ENCODE measurements at regions not wholly inside any gene's neighbourhood (a gene's known extent, or its start where the extent isn't known, plus 50 kb on each side); places are given as distances from the start of the nearest gene placed in this dataset.

DNA sequence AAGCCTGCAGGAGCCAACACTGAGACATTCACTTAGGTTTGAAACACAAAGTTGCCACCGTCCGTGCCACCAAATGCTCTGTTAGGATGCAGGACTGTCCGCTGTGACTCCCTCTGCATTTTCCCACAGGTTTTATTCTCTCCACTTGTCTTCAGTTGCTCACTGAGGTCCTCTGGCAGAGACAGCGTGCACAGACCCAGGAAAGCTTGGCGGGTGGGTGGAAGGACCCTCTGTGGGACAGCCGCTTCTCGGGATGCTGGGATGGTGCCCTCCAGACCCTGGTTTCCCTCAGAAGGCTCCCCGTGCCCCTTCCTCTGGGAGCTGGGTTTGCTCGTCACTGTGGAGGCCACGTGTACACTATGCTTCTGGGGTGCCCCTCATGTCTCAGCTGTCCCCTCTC, 733.6 kb downstream of the GALR1 start:
- no peak for DNase-seq (ENCODE audit: low spot score)

DNA sequence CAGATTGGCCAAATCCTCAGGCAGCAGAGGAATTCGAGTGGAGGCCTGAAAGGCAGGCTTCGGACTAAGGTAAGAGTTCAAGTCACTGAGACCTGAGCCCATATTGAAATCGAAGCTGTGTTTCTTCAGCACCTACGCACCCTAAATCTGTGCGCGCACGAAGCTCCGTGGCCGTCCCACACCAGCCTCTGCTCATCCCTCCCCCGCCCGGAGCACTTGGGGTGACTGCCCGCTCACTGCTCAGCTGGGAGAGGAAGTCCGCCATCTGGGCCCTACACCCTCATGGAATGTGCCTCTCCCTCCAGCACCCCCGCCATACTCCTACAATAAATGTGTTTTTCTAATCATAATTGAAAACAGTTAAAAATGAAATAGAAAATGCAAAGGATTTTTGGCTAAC, 734.5 kb downstream of the GALR1 start:
- no peak for DNase-seq (ENCODE audit: low spot score)

- DNase-seq (ENCODE audit: low spot score): no peak
These were observed 735.2 kb downstream of the GALR1 start for GRCh38 chr18:77984833-77985232.

DNA sequence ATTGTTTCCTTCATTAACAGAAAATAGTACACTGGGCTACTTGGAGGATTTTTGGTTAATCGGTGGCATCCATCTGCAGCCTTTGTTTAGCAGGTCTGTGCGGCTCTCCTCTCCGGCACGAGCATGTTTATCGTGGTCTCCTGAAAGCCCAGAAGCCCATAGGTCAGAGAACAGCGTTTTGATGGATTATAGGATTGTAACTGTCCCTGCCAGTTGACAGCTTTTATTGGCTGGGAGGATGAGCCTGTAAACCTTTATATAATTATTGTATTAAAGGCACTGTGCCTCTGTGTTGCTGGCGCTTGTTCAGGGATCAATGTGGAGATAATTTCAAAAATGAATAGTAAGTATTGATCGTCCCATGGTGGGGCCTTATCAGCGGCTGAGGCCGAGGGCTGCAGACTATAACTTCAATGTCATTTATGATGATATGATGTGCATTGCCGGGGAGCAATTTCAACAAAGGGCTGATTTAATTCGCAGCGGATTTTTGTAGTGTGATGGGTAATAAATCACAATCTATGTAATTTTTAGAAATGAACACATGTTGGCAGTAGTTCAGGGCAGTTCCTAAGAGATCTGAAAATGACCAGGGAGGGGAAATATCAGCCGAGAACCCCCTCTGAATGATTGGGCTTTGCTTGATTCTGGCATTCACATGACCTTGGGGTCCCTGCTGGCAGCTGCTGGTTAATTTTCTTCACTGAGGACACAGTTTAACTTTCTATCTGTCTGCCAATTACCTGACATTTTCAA, 736.1 kb downstream of the GALR1 start:
- no peak for DNase-seq (ENCODE audit: low spot score)

- no peak for DNase-seq (ENCODE audit: low spot score)
These were observed 740.5 kb downstream of the GALR1 start for GRCh38 chr18:77990131-77990530.

DNA sequence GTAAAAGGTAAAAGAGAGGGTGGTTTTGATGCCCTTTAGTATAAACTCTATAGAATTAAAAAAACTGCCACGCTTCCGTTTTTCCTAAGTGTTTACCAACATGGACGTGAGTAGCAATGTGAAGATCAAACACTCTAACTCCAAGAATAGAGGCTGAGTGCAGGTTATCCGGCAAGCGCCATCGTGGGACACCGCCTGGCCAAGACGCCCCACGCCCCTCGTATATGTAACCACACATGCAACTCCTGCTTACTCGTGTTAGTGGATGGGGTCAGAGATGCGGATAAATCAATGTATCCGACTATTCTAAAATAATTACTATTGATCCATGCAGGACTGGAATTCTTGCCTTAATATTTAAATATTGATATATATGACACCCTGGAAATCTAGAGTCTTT, 741.3 kb downstream of the GALR1 start:
- DNase-seq (ENCODE audit: low spot score): no peak

GRCh38 chr18:77992057-77992456, 742.4 kb downstream of the GALR1 start:
- DNase-seq (ENCODE audit: low spot score): no peak

GRCh38 chr18:77993188-77993981, 743.7 kb downstream of the GALR1 start:
- DNase-seq (ENCODE audit: low spot score): no peak

- DNase-seq (ENCODE audit: low spot score): no peak
These were observed 745.9 kb downstream of the GALR1 start for GRCh38 chr18:77995593-77995992.

GRCh38 chr18:77996737-77997136, 747.1 kb downstream of the GALR1 start:
- no peak for DNase-seq (ENCODE audit: low spot score)

- no peak for DNase-seq (ENCODE audit: low spot score)
These were observed 752.2 kb downstream of the GALR1 start for GRCh38 chr18:78001811-78002210.

- no peak for DNase-seq (ENCODE audit: low spot score)
These were observed 756.5 kb downstream of the GALR1 start for GRCh38 chr18:78006006-78006773.

GRCh38 chr18:78006774-78007260, 757.2 kb downstream of the GALR1 start:
- DNase-seq (ENCODE audit: low spot score): no peak

DNA sequence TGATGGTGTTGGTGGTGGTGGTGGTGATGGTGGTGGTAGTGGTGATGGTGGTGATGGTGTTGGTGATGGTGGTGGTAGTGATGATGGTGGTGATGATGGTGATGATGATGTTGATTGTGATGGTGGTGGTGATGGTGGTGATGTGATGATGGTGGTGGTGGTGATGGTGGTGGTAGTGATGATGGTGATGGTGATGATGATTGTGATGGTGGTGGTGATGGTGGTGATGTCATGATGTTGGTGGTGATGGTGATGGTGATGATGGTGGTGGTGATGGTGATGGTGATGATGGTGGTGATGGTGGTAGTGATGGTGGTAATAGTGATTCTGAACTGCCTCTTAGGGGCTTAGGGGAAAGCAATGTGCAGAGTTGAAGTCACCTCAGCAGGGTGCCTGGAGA, 760.7 kb downstream of the GALR1 start:
- DNase-seq (ENCODE audit: low spot score): no peak

GRCh38 chr18:78017869-78018268, 768.2 kb downstream of the GALR1 start:
- DNase-seq (ENCODE audit: low spot score): no peak

GRCh38 chr18:78021196-78021595, 771.5 kb downstream of the GALR1 start:
- no peak for DNase-seq (ENCODE audit: low spot score)

- DNase-seq (ENCODE audit: low spot score): no peak
These were observed 781.9 kb downstream of the GALR1 start for GRCh38 chr18:78031589-78031988.

- DNase-seq (ENCODE audit: low spot score): no peak
These were observed 782.3 kb downstream of the GALR1 start for GRCh38 chr18:78031991-78032390.

DNA sequence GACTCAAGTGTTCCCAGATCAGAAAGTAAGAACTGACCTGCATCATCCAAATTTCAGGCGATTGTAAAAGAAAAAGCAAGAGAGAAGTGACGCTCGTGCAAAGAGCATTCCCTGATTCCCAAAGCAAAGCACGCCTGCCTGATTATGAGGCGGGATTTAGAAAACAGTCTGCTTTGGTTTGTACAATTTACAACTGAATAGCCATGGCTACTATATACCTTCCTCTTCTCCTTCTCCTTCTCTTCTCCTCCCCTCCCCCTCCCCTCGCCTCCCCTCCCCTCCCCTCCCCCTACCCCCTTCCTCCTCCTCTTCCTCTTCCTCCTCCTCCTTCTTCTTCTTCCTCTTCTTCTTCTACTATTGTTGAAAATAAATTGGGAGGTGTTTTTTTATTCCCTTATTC, 782.9 kb downstream of the GALR1 start:
- no peak for DNase-seq (ENCODE audit: low spot score)

DNA sequence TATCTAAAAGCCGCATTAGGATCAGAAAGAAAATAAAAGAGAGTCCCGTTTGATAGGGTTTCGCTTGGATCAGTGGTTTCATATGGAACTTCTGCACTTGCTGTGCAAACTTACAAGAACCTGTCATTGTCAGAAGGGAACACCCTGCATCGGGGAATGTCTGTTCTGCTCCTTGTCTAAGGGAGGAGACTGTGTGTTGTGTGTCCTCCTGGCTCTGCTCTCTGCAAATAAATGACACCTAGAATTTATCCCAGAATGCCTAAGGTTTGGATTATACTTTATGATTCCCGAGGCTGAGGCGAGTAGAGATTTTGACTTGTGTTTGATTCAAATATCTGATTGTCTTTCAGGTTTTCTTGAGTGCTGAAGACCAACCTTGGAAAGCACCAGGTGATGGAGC, 785.1 kb downstream of the GALR1 start:
- no peak for DNase-seq (ENCODE audit: low spot score)

DNA sequence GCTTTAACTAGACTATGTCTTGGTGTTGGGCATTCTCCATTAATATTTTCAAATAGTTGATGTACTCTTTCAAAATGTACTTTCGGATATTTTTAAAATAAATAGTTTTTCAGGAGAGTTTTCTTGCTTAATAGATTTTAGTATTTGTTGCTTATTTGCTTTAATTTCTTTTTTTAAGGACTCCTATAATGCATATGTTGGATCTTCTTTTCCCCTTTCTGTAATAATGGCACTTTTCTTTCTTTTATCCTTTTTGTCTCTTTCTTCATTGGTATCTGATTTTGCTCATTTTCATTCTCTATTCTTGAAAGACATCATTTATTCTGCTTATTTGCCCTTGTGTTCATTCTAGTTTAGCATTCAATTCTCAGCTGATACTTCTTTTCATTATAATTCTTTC, 791.6 kb downstream of the GALR1 start:
- DNase-seq (ENCODE audit: low spot score): no peak

DNA sequence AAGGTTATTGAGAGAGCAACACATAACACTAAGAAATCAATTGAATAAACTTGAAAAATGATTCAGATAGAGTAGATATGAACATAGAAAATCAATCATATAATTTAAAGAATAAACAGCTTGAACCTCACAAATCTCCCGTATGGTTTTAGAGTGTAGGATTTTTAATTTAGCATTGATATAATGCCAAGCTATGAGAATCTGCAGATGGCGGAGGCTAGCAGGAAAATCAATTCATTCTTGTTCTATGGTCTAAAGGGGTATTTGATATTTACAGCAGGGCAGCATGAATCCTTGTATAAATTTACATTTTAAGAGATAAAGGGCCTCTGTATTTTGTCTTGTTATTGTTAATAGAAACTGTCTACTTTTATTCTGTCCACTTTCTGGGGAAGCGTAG, 797.0 kb downstream of the GALR1 start:
- DNase-seq (ENCODE audit: low spot score): no peak
